KMS-11 (cell line): ENCODE measurements at regions not wholly inside any gene's neighbourhood (a gene's known extent, or its start where the extent isn't known, plus 50 kb on each side); places are given as distances from the start of the nearest gene placed in this dataset.

Experiments
- H2AFZ ChIP-seq: fragments of 200-600 bp; sonication (generic); 2 replicates; pipeline ENCODE4 v1.6.1; 2016; ENCODE audit warnings: antibody characterized with exemption, mixed run types, low read depth
- H3K27ac ChIP-seq: fragments of 200-600 bp; sonication (generic); 2 replicates; pipeline ENCODE4 v1.6.1; 2016; ENCODE audit warnings: mild to moderate bottlenecking, mixed run types
- H3K27me3 ChIP-seq: fragments of 200-600 bp; sonication (generic); 2 replicates; pipeline ENCODE4 v1.6.1; 2017; ENCODE audit warnings: mild to moderate bottlenecking, low read depth, mixed run types, moderate library complexity; ENCODE audit not compliant: insufficient read depth
- H3K36me3 ChIP-seq: fragments of 200-600 bp; sonication (generic); 2 replicates; pipeline ENCODE4 v1.6.1; 2017; ENCODE audit warnings: mild to moderate bottlenecking, mixed run types; ENCODE audit not compliant: insufficient read depth
- H3K4me1 ChIP-seq: fragments of 200-600 bp; sonication (generic); 2 replicates; pipeline ENCODE4 v1.6.1; 2016; ENCODE audit warnings: mild to moderate bottlenecking, low read depth, mixed run types; ENCODE audit not compliant: poor library complexity, severe bottlenecking
- H3K4me2 ChIP-seq: fragments of 200-600 bp; sonication (generic); 2 replicates; pipeline ENCODE4 v1.7.0; 2016; ENCODE audit warnings: mild to moderate bottlenecking, mixed run types
- H3K4me3 ChIP-seq: fragments of 200-600 bp; sonication (generic); IDR thresholded peaks from 2 replicates; pipeline ENCODE4 v1.6.1; 2017; ENCODE audit warnings: low read depth, low read length, mixed read lengths; ENCODE audit not compliant: insufficient read depth
- H3K79me2 ChIP-seq: fragments of 200-600 bp; sonication (generic); 2 replicates; pipeline ENCODE4 v1.6.1; 2016; ENCODE audit warnings: low read depth, mixed run types; ENCODE audit not compliant: insufficient read depth
- H3K9ac ChIP-seq: fragments of 200-600 bp; sonication (generic); 2 replicates; pipeline ENCODE4 v1.6.1; 2016; ENCODE audit warnings: mild to moderate bottlenecking, mixed run types
- H4K20me1 ChIP-seq: fragments of 200-600 bp; sonication (generic); 2 replicates; pipeline ENCODE4 v1.6.1; 2016; ENCODE audit warnings: mild to moderate bottlenecking, mixed run types; ENCODE audit not compliant: insufficient read depth
- TF ChIP-seq, protein P1 (sequence below): fragments of 200-600 bp; sonication (generic); conservative IDR thresholded peaks from 2 replicates; pipeline ENCODE4 v1.6.1; 2017; ENCODE audit warnings: low read depth, mild to moderate bottlenecking, antibody characterized with exemption, low read length, moderate library complexity, mixed read lengths

DNA sequence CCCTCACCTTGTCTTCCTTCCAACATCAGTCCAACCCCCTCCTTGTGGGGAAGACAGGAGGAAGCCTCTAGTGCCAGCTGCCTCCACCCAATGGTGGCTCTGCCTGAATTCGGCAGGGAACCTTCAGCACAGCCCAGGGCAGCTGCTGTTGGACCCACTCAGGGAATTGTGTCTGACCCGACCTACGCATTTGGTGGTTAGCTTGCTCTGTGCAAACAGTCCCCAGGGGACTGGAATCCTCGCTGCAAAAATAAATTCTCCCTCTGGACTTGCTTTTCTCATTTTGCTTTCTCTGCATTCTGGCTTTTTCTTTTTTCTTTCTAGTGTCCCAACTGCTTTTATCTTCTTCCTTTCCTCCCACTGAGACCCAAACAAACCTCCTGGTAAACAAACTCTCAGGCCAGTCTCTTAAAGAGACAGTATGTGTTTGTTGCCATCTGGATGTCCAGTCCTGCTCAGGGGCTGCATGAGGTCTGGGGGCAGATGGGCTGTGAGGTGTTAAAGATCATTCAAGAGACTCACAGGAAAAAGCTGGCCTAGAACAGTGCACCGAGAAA, 137.7 kb upstream of the HAAO start:
- no peak overlapping the region for H3K27ac ChIP-seq
- H3K27me3 ChIP-seq = no peaks in the 10 kb centered on the region
- H3K79me2 ChIP-seq = no peaks in the 10 kb centered on the region
- no peaks in the 10 kb centered on the region for H4K20me1 ChIP-seq
- H3K4me1 ChIP-seq = no peaks in the 10 kb centered on the region
- TF ChIP-seq, protein P1, sequence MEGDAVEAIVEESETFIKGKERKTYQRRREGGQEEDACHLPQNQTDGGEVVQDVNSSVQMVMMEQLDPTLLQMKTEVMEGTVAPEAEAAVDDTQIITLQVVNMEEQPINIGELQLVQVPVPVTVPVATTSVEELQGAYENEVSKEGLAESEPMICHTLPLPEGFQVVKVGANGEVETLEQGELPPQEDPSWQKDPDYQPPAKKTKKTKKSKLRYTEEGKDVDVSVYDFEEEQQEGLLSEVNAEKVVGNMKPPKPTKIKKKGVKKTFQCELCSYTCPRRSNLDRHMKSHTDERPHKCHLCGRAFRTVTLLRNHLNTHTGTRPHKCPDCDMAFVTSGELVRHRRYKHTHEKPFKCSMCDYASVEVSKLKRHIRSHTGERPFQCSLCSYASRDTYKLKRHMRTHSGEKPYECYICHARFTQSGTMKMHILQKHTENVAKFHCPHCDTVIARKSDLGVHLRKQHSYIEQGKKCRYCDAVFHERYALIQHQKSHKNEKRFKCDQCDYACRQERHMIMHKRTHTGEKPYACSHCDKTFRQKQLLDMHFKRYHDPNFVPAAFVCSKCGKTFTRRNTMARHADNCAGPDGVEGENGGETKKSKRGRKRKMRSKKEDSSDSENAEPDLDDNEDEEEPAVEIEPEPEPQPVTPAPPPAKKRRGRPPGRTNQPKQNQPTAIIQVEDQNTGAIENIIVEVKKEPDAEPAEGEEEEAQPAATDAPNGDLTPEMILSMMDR = no peak
- no peak overlapping the region for H3K9ac ChIP-seq
- H2AFZ ChIP-seq = no peak overlapping the region
- no peak overlapping the region for H3K4me2 ChIP-seq
- H3K36me3 ChIP-seq = no peaks in the 10 kb centered on the region
- H3K4me3 ChIP-seq = no peak overlapping the region

DNA sequence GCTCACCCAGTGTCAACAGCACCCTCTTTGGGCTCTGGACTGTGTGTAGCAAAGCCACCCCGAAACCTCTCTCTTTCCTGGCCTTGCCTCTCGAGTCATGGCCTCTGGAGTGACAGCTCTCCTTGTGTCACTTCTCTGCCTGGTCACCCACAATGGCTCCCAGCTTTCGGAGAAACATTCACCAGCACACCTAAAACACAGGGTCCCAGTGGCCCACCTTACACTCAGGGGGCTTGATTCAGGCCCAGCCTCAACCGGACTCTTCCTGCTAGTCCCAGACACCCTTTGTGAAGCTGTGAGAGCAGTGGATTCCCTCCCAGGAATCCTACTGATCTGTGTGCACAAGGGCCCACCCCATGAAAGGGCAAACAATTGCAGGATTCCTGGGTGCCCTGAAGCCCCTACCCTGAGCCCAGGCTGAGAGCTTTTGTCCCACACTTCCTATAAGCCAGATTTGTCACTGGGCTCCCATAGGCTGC, 137.2 kb upstream of the HAAO start:
- H3K4me1 ChIP-seq = no peaks in the 10 kb centered on the region
- no peak overlapping the region; the same call in 1 of the 2 replicates for H3K9ac ChIP-seq
- H3K36me3 ChIP-seq = no peaks in the 10 kb centered on the region
- TF ChIP-seq, protein P1 = no peak
- no peak overlapping the region for H3K27ac ChIP-seq
- H3K79me2 ChIP-seq = no peaks in the 10 kb centered on the region
- H3K4me3 ChIP-seq = no peak overlapping the region
- no peaks in the 10 kb centered on the region for H3K27me3 ChIP-seq
- H4K20me1 ChIP-seq = no peaks in the 10 kb centered on the region
- H3K4me2 ChIP-seq = no peak overlapping the region
- no peak overlapping the region for H2AFZ ChIP-seq

- Histone ChIP-seq H4K20me1 (no peaks in the 10 kb centered on the region), H3K27ac (no peak overlapping the region), H3K4me3 (no peak overlapping the region), H3K4me1 (no peaks in the 10 kb centered on the region), H3K36me3 (no peaks in the 10 kb centered on the region), H3K9ac (no peak overlapping the region), H3K79me2 (no peaks in the 10 kb centered on the region), H3K27me3 (no peaks in the 10 kb centered on the region), H3K4me2 (no peak overlapping the region), H2AFZ (no peak overlapping the region)
- TF ChIP-seq, protein P1 = peak; percentile 60
Measured at GRCh38 chr2:42928692-42929545, 136.5 kb upstream of the HAAO start.

DNA sequence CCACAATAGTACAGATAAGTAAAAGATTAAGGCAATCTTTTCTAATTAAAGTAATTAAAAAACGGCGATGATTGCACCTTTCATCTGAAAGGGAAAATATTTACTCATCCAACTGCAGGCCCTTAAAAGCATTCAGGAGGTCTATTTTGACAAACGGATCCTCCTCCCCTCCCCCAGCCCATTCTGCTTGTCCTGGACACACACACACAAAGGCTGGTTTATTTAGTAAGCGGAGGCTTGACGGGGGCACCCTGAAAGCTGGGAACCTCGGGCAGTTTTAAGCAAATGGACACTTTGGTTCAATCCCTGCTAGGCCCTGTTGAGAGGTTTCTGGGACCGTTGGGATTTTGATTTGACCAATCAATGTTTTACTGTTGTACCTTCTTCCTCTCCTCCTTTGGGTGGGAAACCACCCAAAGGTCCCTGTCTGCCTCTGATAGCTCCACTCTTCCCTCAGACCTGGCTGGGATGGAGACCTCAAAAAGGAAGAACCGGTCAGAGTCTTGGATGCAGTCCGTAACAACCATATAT, 135.8 kb upstream of the HAAO start:
- Histone ChIP-seq H4K20me1 (no peaks in the 10 kb centered on the region), H3K9ac (no peak overlapping the region), H2AFZ (no peak overlapping the region), H3K4me3 (no peak overlapping the region), H3K36me3 (no peaks in the 10 kb centered on the region), H3K79me2 (no peaks in the 10 kb centered on the region), H3K27me3 (no peaks in the 10 kb centered on the region), H3K27ac (no peak overlapping the region), H3K4me1 (no peaks in the 10 kb centered on the region), H3K4me2 (no peak overlapping the region)
- TF ChIP-seq, protein P1 = no peak
